CD8-positive, alpha-beta memory T cell (primary cell): ENCODE measurements at regions not wholly inside any gene's neighbourhood (a gene's known extent, or its start where the extent isn't known, plus 50 kb on each side); places are given as distances from the start of the nearest gene placed in this dataset.

Source experiments
- CTCF ChIA-PET: fragments of 350-600 bp; sonication (Branson Sonifier 250); formaldehyde crosslinking; loops from one replicate; lab custom pipeline; 2021; ENCODE audit warnings: antibody characterized with exemption; lab: Charles Lee
- POLR2A ChIA-PET: fragments of 350-600 bp; sonication (Branson Sonifier 250); formaldehyde crosslinking; loops from one replicate; lab custom pipeline; 2021; ENCODE audit warnings: antibody characterized with exemption; lab: Charles Lee
- DNase-seq, 5 donors: peaks; one replicate each; pipeline versions ENCODE4 v3.0.0 to v3.0.0-alpha.2; 2020 to 2022; ENCODE audit warnings: mixed read lengths in 1 of 5
- H3K27ac ChIP-seq: one replicate; pipeline ENCODE4 v1.7.0; 2013; ENCODE audit warnings: low read depth, mild to moderate bottlenecking, low read length, moderate library complexity
- H3K27me3 ChIP-seq: 2 replicates; pipeline ENCODE4 v1.7.0; 2013; ENCODE audit warnings: low read length, mild to moderate bottlenecking; ENCODE audit not compliant: insufficient read depth, poor library complexity, severe bottlenecking
- H3K36me3 ChIP-seq: 2 replicates; pipeline ENCODE4 v1.7.0; 2013; ENCODE audit warnings: mild to moderate bottlenecking, low read length, moderate library complexity; ENCODE audit not compliant: insufficient read depth
- H3K4me1 ChIP-seq: 2 replicates; pipeline ENCODE4 v1.7.0; 2013; ENCODE audit warnings: mild to moderate bottlenecking, low read length, moderate library complexity; ENCODE audit not compliant: insufficient read depth
- H3K4me3 ChIP-seq: 2 replicates; pipeline ENCODE4 v1.7.0; 2013; ENCODE audit warnings: mild to moderate bottlenecking, low read length
- H3K9me3 ChIP-seq: 2 replicates; pipeline ENCODE4 v1.7.0; 2013; ENCODE audit warnings: mild to moderate bottlenecking, low read length
- H3K27ac Mint-ChIP-seq, 8 donors: one replicate each; pipeline ENCODE4 v1.8.0; 2020 to 2021; ENCODE audit warnings: mixed read lengths in 8 of 8, mild to moderate bottlenecking in 6 of 8, inconsistent platforms in 3 of 8, moderate library complexity in 3 of 8
- H3K27me3 Mint-ChIP-seq, 2 donors: one replicate each; pipeline ENCODE4 v1.8.0; 2020 to 2021; ENCODE audit warnings: mixed read lengths in 2 of 2, mild to moderate bottlenecking in 1 of 2, moderate library complexity in 1 of 2
- H3K36me3 Mint-ChIP-seq, 3 donors: one replicate each; pipeline ENCODE4 v1.8.0; 2020 to 2021; ENCODE audit warnings: mixed read lengths in 3 of 3, inconsistent platforms in 1 of 3, mild to moderate bottlenecking in 1 of 3
- H3K4me1 Mint-ChIP-seq, 3 donors: one replicate each; pipeline ENCODE4 v1.8.0; 2020 to 2021; ENCODE audit warnings: mixed read lengths in 3 of 3, inconsistent platforms in 1 of 3, mild to moderate bottlenecking in 1 of 3
- H3K4me3 Mint-ChIP-seq, 7 donors: one replicate each; pipeline ENCODE4 v1.8.0; 2020 to 2021; ENCODE audit warnings: mixed read lengths in 7 of 7, mild to moderate bottlenecking in 6 of 7, moderate library complexity in 4 of 7, inconsistent platforms in 2 of 7
- H3K9me3 Mint-ChIP-seq, 5 donors: one replicate each; pipeline ENCODE4 v1.8.0; 2020 to 2022; ENCODE audit warnings: mixed read lengths in 5 of 5, mild to moderate bottlenecking in 3 of 5, moderate library complexity in 2 of 5, inconsistent platforms in 1 of 5

GRCh38 chr2:59732871-59733566 is 820.4 kb downstream of the BCL11A start:
- POLR2A ChIA-PET: no interaction called here
- no peak overlapping the region for H3K27ac Mint-ChIP-seq
- H3K4me3 ChIP-seq: no peak overlapping the region
- H3K4me1 Mint-ChIP-seq: no peaks in the 10 kb centered on the region
- H3K36me3 ChIP-seq: no peaks in the 10 kb centered on the region
- H3K9me3 ChIP-seq: no peaks in the 10 kb centered on the region
- CTCF ChIA-PET: no interaction called here
- H3K27me3 ChIP-seq: no peaks in the 10 kb centered on the region
- H3K27ac ChIP-seq: no peak overlapping the region
- H3K4me3 Mint-ChIP-seq: no peak overlapping the region
- peaks cover 0 to 2% (median 0%) of the 10 kb centered on the region in 5 donors for H3K9me3 Mint-ChIP-seq
- DNase-seq: no peak
- no peaks in the 10 kb centered on the region for H3K4me1 ChIP-seq
- no peaks in the 10 kb centered on the region for H3K36me3 Mint-ChIP-seq
- H3K27me3 Mint-ChIP-seq: peaks cover 0 to 1% of the 10 kb centered on the region in 2 donors

GRCh38 chr2:59727121-59727590 is 826.3 kb downstream of the BCL11A start:
- peaks cover 0 to 2% (median 0%) of the 10 kb centered on the region in 5 donors for H3K9me3 Mint-ChIP-seq
- ChIA-PET POLR2A (no interaction called here), CTCF (no interaction called here)
- H3K4me3 Mint-ChIP-seq: no peak overlapping the region
- H3K4me1 Mint-ChIP-seq: no peaks in the 10 kb centered on the region
- no peaks in the 10 kb centered on the region for H3K9me3 ChIP-seq
- H3K36me3 Mint-ChIP-seq: no peaks in the 10 kb centered on the region
- H3K27ac Mint-ChIP-seq: no peak overlapping the region
- H3K27me3 Mint-ChIP-seq: no peaks in the 10 kb centered on the region
- H3K36me3 ChIP-seq: no peaks in the 10 kb centered on the region
- no peak overlapping the region for H3K27ac ChIP-seq
- H3K4me1 ChIP-seq: no peaks in the 10 kb centered on the region
- H3K4me3 ChIP-seq: no peak overlapping the region
- DNase-seq: no peak
- H3K27me3 ChIP-seq: no peaks in the 10 kb centered on the region

GRCh38 chr2:59726228-59727120 is 827.0 kb downstream of the BCL11A start:
- no peaks in the 10 kb centered on the region for H3K4me1 ChIP-seq
- ChIA-PET CTCF (no interaction called here), POLR2A (no interaction called here)
- no peak for DNase-seq
- H3K27ac ChIP-seq: no peak overlapping the region
- Mint-ChIP-seq H3K9me3 (peaks cover 0 to 2% (median 0%) of the 10 kb centered on the region in 5 donors), H3K27ac (no peak overlapping the region), H3K4me3 (no peak overlapping the region), H3K27me3 (no peaks in the 10 kb centered on the region), H3K36me3 (no peaks in the 10 kb centered on the region), H3K4me1 (no peaks in the 10 kb centered on the region)
- no peaks in the 10 kb centered on the region for H3K36me3 ChIP-seq
- no peak overlapping the region for H3K4me3 ChIP-seq
- H3K9me3 ChIP-seq: no peaks in the 10 kb centered on the region
- H3K27me3 ChIP-seq: no peaks in the 10 kb centered on the region

- peaks cover 0 to 2% (median 0%) of the 10 kb centered on the region in 5 donors for H3K9me3 Mint-ChIP-seq
- no peak overlapping the region for H3K27ac ChIP-seq
- H3K27me3 Mint-ChIP-seq: no peaks in the 10 kb centered on the region
- no peaks in the 10 kb centered on the region for H3K36me3 ChIP-seq
- no peak overlapping the region for H3K27ac Mint-ChIP-seq
- no peak overlapping the region for H3K4me3 ChIP-seq
- H3K4me1 ChIP-seq: no peaks in the 10 kb centered on the region
- ChIA-PET CTCF (no interaction called here), POLR2A (no interaction called here)
- no peak overlapping the region for H3K4me3 Mint-ChIP-seq
- no peaks in the 10 kb centered on the region for H3K27me3 ChIP-seq
- no peaks in the 10 kb centered on the region for H3K36me3 Mint-ChIP-seq
- no peak for DNase-seq
- H3K9me3 ChIP-seq: no peaks in the 10 kb centered on the region
- H3K4me1 Mint-ChIP-seq: no peaks in the 10 kb centered on the region
These were observed 828.7 kb downstream of the BCL11A start for GRCh38 chr2:59724746-59725145.

GRCh38 chr2:59720296-59720866 is 833.1 kb downstream of the BCL11A start:
- Mint-ChIP-seq H3K36me3 (no peaks in the 10 kb centered on the region), H3K9me3 (peaks cover 0 to 2% (median 0%) of the 10 kb centered on the region in 5 donors)
- POLR2A ChIA-PET: no interaction called here

GRCh38 chr2:59713577-59713976 is 839.9 kb downstream of the BCL11A start:
- no peaks in the 10 kb centered on the region for H3K36me3 ChIP-seq
- H3K4me1 ChIP-seq: no peaks in the 10 kb centered on the region
- no peaks in the 10 kb centered on the region for H3K9me3 ChIP-seq
- no peak overlapping the region for H3K27ac ChIP-seq
- POLR2A ChIA-PET: no interaction called here
- Mint-ChIP-seq H3K27me3 (no peaks in the 10 kb centered on the region), H3K36me3 (no peaks in the 10 kb centered on the region), H3K4me3 (no peak overlapping the region), H3K4me1 (no peaks in the 10 kb centered on the region), H3K9me3 (peaks cover 0 to 2% (median 0%) of the 10 kb centered on the region in 5 donors), H3K27ac (no peak overlapping the region)
- H3K27me3 ChIP-seq: no peaks in the 10 kb centered on the region
- CTCF ChIA-PET: no interaction called here
- DNase-seq: no peak
- no peak overlapping the region for H3K4me3 ChIP-seq

More at GRCh38 chr2:59720296-59720866, 833.1 kb downstream of the BCL11A start:
- Histone ChIP-seq H3K9me3 (no peaks in the 10 kb centered on the region), H3K27ac (no peak overlapping the region), H3K36me3 (no peaks in the 10 kb centered on the region), H3K4me1 (no peaks in the 10 kb centered on the region), H3K4me3 (no peak overlapping the region), H3K27me3 (no peaks in the 10 kb centered on the region)
- Mint-ChIP-seq H3K4me3 (no peak overlapping the region), H3K27me3 (no peaks in the 10 kb centered on the region), H3K27ac (no peak overlapping the region), H3K4me1 (no peaks in the 10 kb centered on the region)
- CTCF ChIA-PET: no interaction called here
- no peak for DNase-seq

GRCh38 chr2:59711121-59711520 is 842.3 kb downstream of the BCL11A start:
- H3K4me3 Mint-ChIP-seq: no peak overlapping the region
- ChIA-PET CTCF (interaction anchor here (0.7 kb wide), 1 partner anchor 24 kb away, joined by 3 read pairs; no protein-coding TSS in a partner anchor), POLR2A (no interaction called here)
- H3K27ac Mint-ChIP-seq: no peak overlapping the region
- no peak overlapping the region for H3K4me3 ChIP-seq
- H3K27me3 Mint-ChIP-seq: no peaks in the 10 kb centered on the region
- H3K4me1 Mint-ChIP-seq: no peaks in the 10 kb centered on the region
- H3K4me1 ChIP-seq: no peaks in the 10 kb centered on the region
- no peak overlapping the region for H3K27ac ChIP-seq
- no peaks in the 10 kb centered on the region for H3K36me3 Mint-ChIP-seq
- H3K36me3 ChIP-seq: no peaks in the 10 kb centered on the region
- no peaks in the 10 kb centered on the region for H3K27me3 ChIP-seq
- no peak for DNase-seq
- no peaks in the 10 kb centered on the region for H3K9me3 ChIP-seq
- peaks cover 0 to 2% (median 0%) of the 10 kb centered on the region in 5 donors for H3K9me3 Mint-ChIP-seq

- Mint-ChIP-seq H3K27ac (no peak overlapping the region), H3K9me3 (peaks cover 3 to 11% (median 4%) of the 10 kb centered on the region in 5 donors), H3K4me3 (no peak overlapping the region), H3K36me3 (no peaks in the 10 kb centered on the region), H3K27me3 (no peaks in the 10 kb centered on the region), H3K4me1 (no peaks in the 10 kb centered on the region)
- CTCF ChIA-PET: no interaction called here
- Histone ChIP-seq H3K27me3 (no peaks in the 10 kb centered on the region), H3K4me3 (no peak overlapping the region), H3K4me1 (no peaks in the 10 kb centered on the region), H3K27ac (no peak overlapping the region), H3K36me3 (no peaks in the 10 kb centered on the region), H3K9me3 (no peaks in the 10 kb centered on the region)
- POLR2A ChIA-PET: no interaction called here
- no peak for DNase-seq
These were observed 846.7 kb downstream of the BCL11A start for GRCh38 chr2:59706729-59707128.
